Liver (tissue), 3 donors: ENCODE measurements at regions not wholly inside any gene's neighbourhood (a gene's known extent, or its start where the extent isn't known, plus 50 kb on each side); places are given as distances from the start of the nearest gene placed in this dataset.

Experiments used
- CTCF ChIP-seq: fragments of 150-350 bp; IDR thresholded peaks from 2 replicates; pipeline ENCODE4 v1.5.1; 2017; ENCODE audit warnings: improper control_type of control experiment, low read depth, low read length; ENCODE audit not compliant: missing input control
- FOXA1 ChIP-seq: IDR thresholded peaks from 2 replicates; pipeline ENCODE4 v1.6.1; 2016; ENCODE audit warnings: antibody characterized with exemption
- GABPA ChIP-seq, 2 donors: IDR thresholded peaks in 1 of 2; conservative IDR thresholded peaks in 1 of 2; 2 replicates each; pipeline ENCODE4 v1.6.1; 2016; ENCODE audit warnings: antibody characterized with exemption in 2 of 2, mild to moderate bottlenecking in 1 of 2, moderate library complexity in 1 of 2
- JUND ChIP-seq, 2 donors: IDR thresholded peaks; 2 replicates each; pipeline ENCODE4 v1.6.1; 2016; ENCODE audit warnings: antibody characterized with exemption in 2 of 2
- RAD21 ChIP-seq, 2 donors: IDR thresholded peaks; 2 replicates each; pipeline ENCODE4 v1.6.1; 2016; ENCODE audit warnings: antibody characterized with exemption in 2 of 2, mild to moderate bottlenecking in 2 of 2
- RXRA ChIP-seq, 2 donors: IDR thresholded peaks; 2 replicates each; pipeline ENCODE4 v1.6.1; 2017 to 2018; ENCODE audit warnings: antibody characterized with exemption in 2 of 2, mild to moderate bottlenecking in 1 of 2
- SP1 ChIP-seq: IDR thresholded peaks from 2 replicates; pipeline ENCODE4 v1.6.1; 2018; ENCODE audit warnings: antibody characterized with exemption, mild to moderate bottlenecking
- TAF1 ChIP-seq: conservative IDR thresholded peaks from 2 replicates; pipeline ENCODE4 v1.6.1; 2016; ENCODE audit warnings: antibody characterized with exemption, mild to moderate bottlenecking
- YY1 ChIP-seq: IDR thresholded peaks from 2 replicates; pipeline ENCODE4 v1.6.1; 2016; ENCODE audit warnings: antibody characterized with exemption, mild to moderate bottlenecking
- TF ChIP-seq, protein P1 (sequence below): IDR thresholded peaks from 2 replicates; pipeline ENCODE4 v1.6.1; 2016; ENCODE audit warnings: antibody characterized with exemption, mild to moderate bottlenecking
- donor health status: healthy.
- donor health status: healthy.

- TF ChIP-seq JUND (IDR thresholded peaks at IDR 0.05) (no peak), CTCF (no peak), RAD21 (IDR thresholded peaks at IDR 0.05) (no peak), SP1 (no peak), TAF1 (no peak), YY1 (no peak), RXRA (IDR thresholded peaks at IDR 0.05) (no peak), FOXA1 (no peak), GABPA (IDR thresholded peaks at IDR 0.05 in 1 of 2, conservative IDR thresholded peaks at IDR 0.05 in 1 of 2) (no peak)
- TF ChIP-seq, protein P1, sequence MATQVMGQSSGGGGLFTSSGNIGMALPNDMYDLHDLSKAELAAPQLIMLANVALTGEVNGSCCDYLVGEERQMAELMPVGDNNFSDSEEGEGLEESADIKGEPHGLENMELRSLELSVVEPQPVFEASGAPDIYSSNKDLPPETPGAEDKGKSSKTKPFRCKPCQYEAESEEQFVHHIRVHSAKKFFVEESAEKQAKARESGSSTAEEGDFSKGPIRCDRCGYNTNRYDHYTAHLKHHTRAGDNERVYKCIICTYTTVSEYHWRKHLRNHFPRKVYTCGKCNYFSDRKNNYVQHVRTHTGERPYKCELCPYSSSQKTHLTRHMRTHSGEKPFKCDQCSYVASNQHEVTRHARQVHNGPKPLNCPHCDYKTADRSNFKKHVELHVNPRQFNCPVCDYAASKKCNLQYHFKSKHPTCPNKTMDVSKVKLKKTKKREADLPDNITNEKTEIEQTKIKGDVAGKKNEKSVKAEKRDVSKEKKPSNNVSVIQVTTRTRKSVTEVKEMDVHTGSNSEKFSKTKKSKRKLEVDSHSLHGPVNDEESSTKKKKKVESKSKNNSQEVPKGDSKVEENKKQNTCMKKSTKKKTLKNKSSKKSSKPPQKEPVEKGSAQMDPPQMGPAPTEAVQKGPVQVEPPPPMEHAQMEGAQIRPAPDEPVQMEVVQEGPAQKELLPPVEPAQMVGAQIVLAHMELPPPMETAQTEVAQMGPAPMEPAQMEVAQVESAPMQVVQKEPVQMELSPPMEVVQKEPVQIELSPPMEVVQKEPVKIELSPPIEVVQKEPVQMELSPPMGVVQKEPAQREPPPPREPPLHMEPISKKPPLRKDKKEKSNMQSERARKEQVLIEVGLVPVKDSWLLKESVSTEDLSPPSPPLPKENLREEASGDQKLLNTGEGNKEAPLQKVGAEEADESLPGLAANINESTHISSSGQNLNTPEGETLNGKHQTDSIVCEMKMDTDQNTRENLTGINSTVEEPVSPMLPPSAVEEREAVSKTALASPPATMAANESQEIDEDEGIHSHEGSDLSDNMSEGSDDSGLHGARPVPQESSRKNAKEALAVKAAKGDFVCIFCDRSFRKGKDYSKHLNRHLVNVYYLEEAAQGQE = no peak
Observed at GRCh38 chr3:55164191-55164590, 236.3 kb upstream of the LRTM1 start.
